OCI-LY1 (cell line): ENCODE measurements at regions not wholly inside any gene's neighbourhood (a gene's known extent, or its start where the extent isn't known, plus 50 kb on each side); places are given as distances from the start of the nearest gene placed in this dataset.

ENCODE experiments used
- H2AFZ ChIP-seq: fragments of 200-600 bp; sonication (generic), shearing (Covaris generic); 2 replicates; pipeline ENCODE4 v1.6.0; 2014; ENCODE audit warnings: antibody characterized with exemption, mild to moderate bottlenecking, low read length
- H3F3A ChIP-seq: fragments of 200-600 bp; sonication (generic), shearing (Covaris generic); 2 replicates; pipeline ENCODE4 v1.6.0; 2014; ENCODE audit warnings: mild to moderate bottlenecking, antibody characterized with exemption, low read length, moderate library complexity; ENCODE audit not compliant: insufficient read depth
- H3K27ac ChIP-seq: fragments of 200-600 bp; sonication (generic); 2 replicates; pipeline ENCODE4 v1.5.1; 2014; ENCODE audit warnings: low read length, mixed run types, mild to moderate bottlenecking, low read depth; ENCODE audit not compliant: poor library complexity, severe bottlenecking
- H3K27me3 ChIP-seq: fragments of 200-600 bp; sonication (generic); 2 replicates; pipeline ENCODE4 v1.6.0; 2014; ENCODE audit warnings: antibody characterized with exemption, mild to moderate bottlenecking, low read length, moderate library complexity; ENCODE audit not compliant: insufficient read depth
- H3K36me3 ChIP-seq: fragments of 200-600 bp; sonication (generic); 2 replicates; pipeline ENCODE4 v1.6.1; 2014; ENCODE audit warnings: mild to moderate bottlenecking, antibody characterized with exemption, low read length, moderate library complexity, mixed read lengths; ENCODE audit not compliant: insufficient read depth
- H3K4me1 ChIP-seq: fragments of 200-600 bp; sonication (generic); 2 replicates; pipeline ENCODE4 v1.5.1; 2014; ENCODE audit warnings: mild to moderate bottlenecking, low read length, moderate library complexity; ENCODE audit not compliant: insufficient read depth, severe bottlenecking
- H3K4me2 ChIP-seq: fragments of 200-600 bp; sonication (generic), shearing (Covaris generic); 2 replicates; pipeline ENCODE4 v1.6.1; 2014; ENCODE audit warnings: low read length
- H3K4me3 ChIP-seq: fragments of 200-600 bp; sonication (generic); 2 replicates; pipeline ENCODE4 v1.5.1; 2014; ENCODE audit warnings: low read length, low read depth, mild to moderate bottlenecking, mixed read lengths; ENCODE audit not compliant: poor library complexity, severe bottlenecking
- H3K79me2 ChIP-seq: fragments of 200-600 bp; shearing (Covaris generic); 2 replicates; pipeline ENCODE4 v1.6.1; 2016; ENCODE audit warnings: mixed run types, low read length, mixed read lengths; ENCODE audit not compliant: insufficient read depth
- H3K9ac ChIP-seq: fragments of 200-600 bp; sonication (generic), shearing (Covaris generic); 2 replicates; pipeline ENCODE4 v1.6.1; 2014; ENCODE audit warnings: mild to moderate bottlenecking, low read length, mixed read lengths
- H3K9me2 ChIP-seq: fragments of 200-600 bp; sonication (generic), shearing (Covaris generic); 2 replicates; pipeline ENCODE4 v1.6.1; 2014; ENCODE audit warnings: low read depth, mild to moderate bottlenecking, low read length, mixed read lengths
- H3K9me3 ChIP-seq: fragments of 200-600 bp; shearing (Covaris generic); 2 replicates; pipeline ENCODE4 v1.6.1; 2014; ENCODE audit warnings: low read length, mixed read lengths
- H4K20me1 ChIP-seq: fragments of 200-600 bp; sonication (generic), shearing (Covaris generic); 2 replicates; pipeline ENCODE4 v1.6.0; 2016; ENCODE audit warnings: mild to moderate bottlenecking, low read length; ENCODE audit not compliant: insufficient read depth
- EZH2 ChIP-seq: fragments of 200-600 bp; sonication (generic), shearing (Covaris generic); IDR thresholded peaks from 2 replicates; pipeline ENCODE4 v1.8.0; 2017; ENCODE audit warnings: borderline replicate concordance, mixed run types, mild to moderate bottlenecking, antibody characterized with exemption, low read length, moderate library complexity, mixed read lengths
- TF ChIP-seq, protein P1 (sequence below): fragments of 200-600 bp; sonication (generic), shearing (Covaris generic); IDR thresholded peaks from 2 replicates; pipeline ENCODE4 v1.5.1; 2017; ENCODE audit warnings: mild to moderate bottlenecking, antibody characterized with exemption, low read length, moderate library complexity, mixed read lengths

DNA sequence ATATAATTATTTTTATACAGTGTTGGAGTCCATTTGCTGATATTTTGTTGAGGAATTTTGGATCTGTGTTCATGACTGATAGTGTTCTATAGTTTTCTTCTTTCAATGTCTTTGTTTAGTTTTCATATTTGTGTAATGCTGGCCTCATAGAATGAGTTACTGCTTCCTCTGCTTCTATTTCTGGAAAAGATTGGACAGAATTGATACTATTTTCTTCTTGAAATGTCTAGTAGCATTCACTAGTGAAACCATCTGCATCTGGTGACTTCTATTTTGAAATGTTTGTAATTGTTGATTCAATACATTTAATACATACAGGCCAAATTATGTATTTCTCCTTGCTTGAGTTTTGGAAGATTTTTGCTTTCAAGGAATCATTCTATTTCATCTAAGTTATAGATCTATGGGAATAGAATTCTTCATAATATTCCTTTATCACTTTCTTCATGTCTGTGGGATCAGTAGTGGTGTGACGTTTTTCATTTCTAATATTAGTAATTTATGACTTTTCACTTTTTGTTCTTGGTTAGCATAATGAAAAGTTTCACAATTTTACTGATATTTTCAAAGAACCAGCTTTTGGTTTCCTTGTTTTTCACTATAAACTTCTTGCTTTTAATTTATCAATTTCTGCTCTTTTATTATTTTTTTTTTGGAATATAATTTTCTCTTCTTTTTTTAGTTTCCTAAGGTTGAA is 509.9 kb upstream of the VRK2 start:
- H3K4me3 ChIP-seq, result no peak overlapping the region
- H4K20me1 ChIP-seq, result no peaks in the 10 kb centered on the region
- H3K27ac ChIP-seq, result no peak overlapping the region
- no peaks in the 10 kb centered on the region for H3K79me2 ChIP-seq
- no peaks in the 10 kb centered on the region for H3K9me2 ChIP-seq
- no peaks in the 10 kb centered on the region for H3K4me1 ChIP-seq
- H2AFZ ChIP-seq, result no peak overlapping the region
- no peak for TF ChIP-seq EZH2
- TF ChIP-seq, protein P1, sequence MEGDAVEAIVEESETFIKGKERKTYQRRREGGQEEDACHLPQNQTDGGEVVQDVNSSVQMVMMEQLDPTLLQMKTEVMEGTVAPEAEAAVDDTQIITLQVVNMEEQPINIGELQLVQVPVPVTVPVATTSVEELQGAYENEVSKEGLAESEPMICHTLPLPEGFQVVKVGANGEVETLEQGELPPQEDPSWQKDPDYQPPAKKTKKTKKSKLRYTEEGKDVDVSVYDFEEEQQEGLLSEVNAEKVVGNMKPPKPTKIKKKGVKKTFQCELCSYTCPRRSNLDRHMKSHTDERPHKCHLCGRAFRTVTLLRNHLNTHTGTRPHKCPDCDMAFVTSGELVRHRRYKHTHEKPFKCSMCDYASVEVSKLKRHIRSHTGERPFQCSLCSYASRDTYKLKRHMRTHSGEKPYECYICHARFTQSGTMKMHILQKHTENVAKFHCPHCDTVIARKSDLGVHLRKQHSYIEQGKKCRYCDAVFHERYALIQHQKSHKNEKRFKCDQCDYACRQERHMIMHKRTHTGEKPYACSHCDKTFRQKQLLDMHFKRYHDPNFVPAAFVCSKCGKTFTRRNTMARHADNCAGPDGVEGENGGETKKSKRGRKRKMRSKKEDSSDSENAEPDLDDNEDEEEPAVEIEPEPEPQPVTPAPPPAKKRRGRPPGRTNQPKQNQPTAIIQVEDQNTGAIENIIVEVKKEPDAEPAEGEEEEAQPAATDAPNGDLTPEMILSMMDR, result no peak
- H3K9me3 ChIP-seq, result no peaks in the 10 kb centered on the region
- H3F3A ChIP-seq, result no peaks in the 10 kb centered on the region
- no peak overlapping the region for H3K4me2 ChIP-seq
- no peaks in the 10 kb centered on the region for H3K27me3 ChIP-seq
- no peaks in the 10 kb centered on the region for H3K36me3 ChIP-seq
- H3K9ac ChIP-seq, result no peak overlapping the region

DNA sequence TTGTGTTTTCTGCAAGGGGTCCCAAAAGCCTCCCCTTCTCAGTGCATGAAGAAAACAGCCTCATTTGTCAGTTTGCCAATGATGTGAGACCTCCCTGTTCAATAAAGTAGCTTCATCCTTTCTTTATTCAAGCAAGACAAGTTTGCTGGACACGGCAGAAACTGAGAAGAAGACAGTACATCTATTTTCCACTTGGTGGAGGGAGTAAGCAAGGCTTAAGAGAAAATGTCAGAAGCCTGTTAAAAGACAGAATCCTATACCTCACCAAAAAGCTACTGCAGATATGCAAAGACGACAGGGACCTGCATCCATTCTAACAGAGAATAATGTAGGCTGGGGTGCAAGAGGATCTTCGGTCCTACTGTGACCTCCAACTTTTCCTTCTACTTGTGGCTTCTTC is 506.8 kb upstream of the VRK2 start:
- no peaks in the 10 kb centered on the region for H3K27me3 ChIP-seq
- no peaks in the 10 kb centered on the region for H3K36me3 ChIP-seq
- no peaks in the 10 kb centered on the region for H3K79me2 ChIP-seq
- no peak overlapping the region for H2AFZ ChIP-seq
- no peak overlapping the region for H3K4me2 ChIP-seq
- H3K9me2 ChIP-seq, result no peaks in the 10 kb centered on the region
- no peak overlapping the region for H3K9ac ChIP-seq
- H3K9me3 ChIP-seq, result no peaks in the 10 kb centered on the region
- TF ChIP-seq EZH2, result no peak
- TF ChIP-seq, protein P1, result no peak
- no peaks in the 10 kb centered on the region for H3K4me1 ChIP-seq
- no peak overlapping the region for H3K4me3 ChIP-seq
- no peaks in the 10 kb centered on the region for H4K20me1 ChIP-seq
- no peak overlapping the region for H3K27ac ChIP-seq
- H3F3A ChIP-seq, result no peaks in the 10 kb centered on the region

DNA sequence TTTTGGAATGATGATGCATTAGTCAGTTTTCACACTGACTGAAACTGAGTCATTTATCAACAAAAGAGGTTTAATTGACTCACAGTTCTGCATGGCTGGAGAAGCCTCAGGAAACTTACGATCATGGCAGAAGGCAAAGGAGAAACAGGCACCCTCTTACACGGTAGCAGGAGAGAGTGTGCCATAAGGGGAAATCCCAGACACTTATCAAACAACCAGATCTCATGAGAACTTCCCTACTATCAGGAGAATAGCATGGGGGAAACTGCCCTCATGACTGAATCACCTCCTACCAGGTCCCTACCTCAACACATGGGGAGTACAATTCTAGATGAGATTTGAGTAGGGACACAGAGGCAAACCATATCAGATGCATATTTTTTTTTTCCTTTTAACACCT is 504.5 kb upstream of the VRK2 start:
- Histone ChIP-seq H3K4me3 (no peak overlapping the region), H3K9me3 (no peaks in the 10 kb centered on the region), H3K27me3 (no peaks in the 10 kb centered on the region), H2AFZ (no peak overlapping the region), H3K79me2 (no peaks in the 10 kb centered on the region), H3F3A (no peaks in the 10 kb centered on the region), H3K4me1 (no peaks in the 10 kb centered on the region), H3K9me2 (no peaks in the 10 kb centered on the region), H3K27ac (no peak overlapping the region), H3K4me2 (no peak overlapping the region), H3K36me3 (no peaks in the 10 kb centered on the region), H4K20me1 (no peaks in the 10 kb centered on the region), H3K9ac (no peak overlapping the region)
- TF ChIP-seq EZH2, result no peak
- TF ChIP-seq, protein P1, result no peak
